SHP77 (cell line): ENCODE measurements at regions not wholly inside any gene's neighbourhood (a gene's known extent, or its start where the extent isn't known, plus 50 kb on each side); places are given as distances from the start of the nearest gene placed in this dataset.
"Not testable (repeated sequence)": the region's sequence is repeated elsewhere in the genome, so short reads cannot be mapped to it uniquely, and the experiment has no call there.

Experiments
- DNase-seq, 2 experiments: peaks; one replicate each; lab custom pipeline; 2025; lab: John Stamatoyannopoulos, UW

- no peak for DNase-seq
These were observed 479.1 kb upstream of the RBFOX1 start for GRCh38 chr16:6853565-6853964.

- no peak for DNase-seq
These were observed 479.9 kb upstream of the RBFOX1 start for GRCh38 chr16:6852643-6853225.

- no peak for DNase-seq
These were observed 486.2 kb upstream of the RBFOX1 start for GRCh38 chr16:6846452-6846851.

- DNase-seq: no peak
These were observed 491.3 kb upstream of the RBFOX1 start for GRCh38 chr16:6841392-6841791.

- DNase-seq: no peak
These were observed 494.9 kb upstream of the RBFOX1 start for GRCh38 chr16:6837722-6838121.

- DNase-seq: no peak
These were observed 495.9 kb upstream of the RBFOX1 start for GRCh38 chr16:6836766-6837165.

GRCh38 chr16:6835941-6836340, 496.7 kb upstream of the RBFOX1 start:
- no peak for DNase-seq

GRCh38 chr16:6835516-6835915, 497.1 kb upstream of the RBFOX1 start:
- DNase-seq: no peak

GRCh38 chr16:6828690-6829089, 504.0 kb upstream of the RBFOX1 start:
- DNase-seq: no peak

- no peak for DNase-seq
These were observed 504.7 kb upstream of the RBFOX1 start for GRCh38 chr16:6827931-6828330.

- no peak for DNase-seq
These were observed 505.4 kb upstream of the RBFOX1 start for GRCh38 chr16:6827267-6827666.

GRCh38 chr16:6822041-6822440, 510.6 kb upstream of the RBFOX1 start:
- no peak for DNase-seq

GRCh38 chr16:6804461-6804860, 528.2 kb upstream of the RBFOX1 start:
- no peak for DNase-seq

GRCh38 chr16:6803176-6803575, 529.5 kb upstream of the RBFOX1 start:
- no peak for DNase-seq

- no peak for DNase-seq
These were observed 535.4 kb upstream of the RBFOX1 start for GRCh38 chr16:6797223-6797622.

- DNase-seq: no peak
These were observed 555.0 kb upstream of the RBFOX1 start for GRCh38 chr16:6777624-6778023.

GRCh38 chr16:6775712-6776111, 556.9 kb upstream of the RBFOX1 start:
- DNase-seq: no peak

GRCh38 chr16:6771956-6772355, 560.7 kb upstream of the RBFOX1 start:
- no peak for DNase-seq

GRCh38 chr16:6753553-6753952, 579.1 kb upstream of the RBFOX1 start:
- DNase-seq: no peak

GRCh38 chr16:6751191-6751590, 581.5 kb upstream of the RBFOX1 start:
- no peak for DNase-seq

GRCh38 chr16:6749698-6750097, 582.9 kb upstream of the RBFOX1 start:
- no peak for DNase-seq

- DNase-seq: not testable (repeated sequence)
These were observed 596.3 kb upstream of the RBFOX1 start for GRCh38 chr16:6736302-6736701.

- DNase-seq: no peak
These were observed 597.0 kb upstream of the RBFOX1 start for GRCh38 chr16:6735631-6736030.

GRCh38 chr16:6732166-6732565, 600.5 kb upstream of the RBFOX1 start:
- DNase-seq: no peak

- no peak for DNase-seq
These were observed 604.3 kb upstream of the RBFOX1 start for GRCh38 chr16:6728381-6728780.
